SIG-M5 treated with dmso at 0.1 percent for 504 hours (cell line): ENCODE measurements at regions not wholly inside any gene's neighbourhood (a gene's known extent, or its start where the extent isn't known, plus 50 kb on each side); places are given as distances from the start of the nearest gene placed in this dataset.

ENCODE experiments used
- DNase-seq: peaks from one replicate; lab custom pipeline; 2025; ENCODE audit not compliant: unreplicated experiment; lab: John Stamatoyannopoulos, UW

- no peak for DNase-seq
Measured at GRCh38 chr16:85173981-85174751, 61.9 kb upstream of the CIBAR2 start.

DNA sequence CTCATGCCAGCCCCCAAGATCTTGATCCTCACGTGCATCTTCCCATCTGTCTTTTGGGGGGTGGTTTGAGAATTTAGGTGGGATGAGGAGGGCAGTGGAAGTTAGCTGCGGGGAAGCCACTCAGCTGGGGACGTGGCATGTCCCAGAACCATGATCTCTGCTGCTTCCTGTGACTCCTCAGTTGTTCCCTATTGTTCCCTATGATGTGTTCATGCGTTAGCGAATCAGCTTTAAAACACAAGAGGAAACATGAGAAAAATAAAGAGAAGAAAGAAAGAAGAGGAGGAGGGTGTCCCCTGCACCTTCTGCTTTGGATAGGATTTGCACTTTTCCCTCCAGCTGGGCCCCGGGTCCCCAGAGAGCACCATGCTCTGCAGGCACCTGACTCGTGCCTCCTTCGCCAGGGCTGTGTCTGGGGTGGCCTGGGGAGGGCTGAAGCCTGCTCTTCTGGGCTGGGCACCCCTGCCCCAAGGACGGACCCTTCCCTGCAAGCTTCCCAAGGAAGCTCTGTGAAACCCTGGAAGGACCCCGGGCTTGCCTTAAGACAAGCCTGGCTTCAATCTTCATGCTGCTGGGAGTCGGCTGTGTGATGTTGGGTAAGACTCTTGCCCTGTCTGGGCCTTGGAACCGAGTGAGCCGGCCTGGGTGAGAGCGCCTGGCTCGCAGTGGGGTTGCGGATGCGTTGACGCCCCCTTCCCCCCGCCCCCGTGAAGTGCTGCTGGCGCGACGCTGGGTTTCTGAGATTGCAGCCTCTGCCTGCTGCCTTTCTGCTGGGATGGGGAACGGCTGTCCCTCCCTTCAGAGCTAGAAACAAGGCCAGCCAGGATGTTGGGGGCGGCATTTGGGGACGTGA lies 62.8 kb upstream of the CIBAR2 start:
- no peak for DNase-seq

GRCh38 chr16:85175724-85176233 lies 63.5 kb upstream of the CIBAR2 start:
- no peak for DNase-seq

- no peak for DNase-seq
Measured at GRCh38 chr16:85176541-85177447, 64.5 kb upstream of the CIBAR2 start.

DNA sequence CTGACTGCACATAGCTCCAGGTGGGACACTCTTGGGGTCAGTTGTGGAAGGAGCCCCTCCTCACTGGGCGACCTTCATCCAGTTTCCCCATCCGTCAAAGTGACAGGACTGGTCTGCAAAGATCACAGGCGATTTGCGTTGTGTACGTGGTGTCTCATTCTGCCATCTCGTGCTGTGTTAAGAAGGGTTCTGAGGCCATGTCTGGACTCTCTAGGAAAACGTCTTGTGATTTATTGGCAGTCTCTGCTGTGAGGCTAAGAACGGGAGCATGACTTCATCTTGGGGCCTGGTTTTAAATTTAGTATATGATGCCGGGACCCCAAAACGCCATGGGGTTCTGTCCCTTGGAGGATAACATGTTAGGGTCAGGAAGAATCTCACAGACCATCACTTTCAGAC lies 65.2 kb upstream of the CIBAR2 start:
- DNase-seq = no peak

DNA sequence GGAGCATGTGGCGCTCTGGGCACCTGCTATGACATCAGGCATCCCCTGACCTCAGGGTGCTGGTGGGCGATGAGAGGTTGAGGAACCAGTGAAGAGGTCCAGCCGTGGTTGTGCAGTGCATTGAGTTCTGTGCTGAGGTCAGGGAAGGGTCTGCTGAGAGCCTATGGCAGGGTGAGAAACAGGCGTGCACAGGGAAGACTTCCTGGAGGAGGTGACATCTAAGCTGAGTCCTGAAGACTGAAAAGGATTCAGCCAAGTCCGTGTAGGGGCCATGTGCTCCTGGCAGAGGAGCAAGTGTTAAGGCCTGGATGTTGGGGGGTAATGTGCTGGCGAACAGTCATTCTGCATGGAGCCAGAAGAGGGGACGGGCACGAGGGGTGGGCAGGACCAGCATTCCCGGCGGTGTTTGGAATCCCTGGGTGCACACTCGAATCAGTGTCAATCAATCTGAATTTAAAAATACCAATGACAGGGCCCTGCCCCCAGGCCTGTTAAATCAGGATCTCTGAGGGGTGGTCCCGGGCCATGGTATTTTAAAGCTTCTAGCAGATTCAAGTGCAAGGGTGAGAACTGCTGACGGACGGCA lies 65.8 kb upstream of the CIBAR2 start:
- DNase-seq = no peak

DNA sequence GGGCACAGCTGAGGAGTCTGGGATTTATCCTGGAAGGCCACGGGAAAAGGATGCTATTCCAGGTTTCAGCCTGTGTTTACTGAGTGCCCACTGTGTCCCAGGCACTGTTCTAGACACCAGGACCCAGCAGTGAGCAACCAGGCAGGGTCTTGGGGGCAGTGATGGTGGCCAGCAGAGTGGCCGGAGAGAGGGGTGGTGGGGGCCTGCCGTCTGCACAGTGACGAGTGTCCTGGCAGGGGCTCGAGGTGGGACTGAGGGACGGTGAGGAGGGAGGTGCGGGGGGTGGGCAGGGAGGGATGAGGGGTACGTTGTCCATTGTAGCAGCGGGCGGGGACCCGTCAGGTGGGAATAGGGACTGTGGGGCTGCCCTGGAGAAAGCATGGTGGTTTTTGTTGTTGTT lies 66.3 kb upstream of the CIBAR2 start:
- DNase-seq = no peak

GRCh38 chr16:85179344-85180046 lies 67.2 kb upstream of the CIBAR2 start:
- DNase-seq = no peak

DNA sequence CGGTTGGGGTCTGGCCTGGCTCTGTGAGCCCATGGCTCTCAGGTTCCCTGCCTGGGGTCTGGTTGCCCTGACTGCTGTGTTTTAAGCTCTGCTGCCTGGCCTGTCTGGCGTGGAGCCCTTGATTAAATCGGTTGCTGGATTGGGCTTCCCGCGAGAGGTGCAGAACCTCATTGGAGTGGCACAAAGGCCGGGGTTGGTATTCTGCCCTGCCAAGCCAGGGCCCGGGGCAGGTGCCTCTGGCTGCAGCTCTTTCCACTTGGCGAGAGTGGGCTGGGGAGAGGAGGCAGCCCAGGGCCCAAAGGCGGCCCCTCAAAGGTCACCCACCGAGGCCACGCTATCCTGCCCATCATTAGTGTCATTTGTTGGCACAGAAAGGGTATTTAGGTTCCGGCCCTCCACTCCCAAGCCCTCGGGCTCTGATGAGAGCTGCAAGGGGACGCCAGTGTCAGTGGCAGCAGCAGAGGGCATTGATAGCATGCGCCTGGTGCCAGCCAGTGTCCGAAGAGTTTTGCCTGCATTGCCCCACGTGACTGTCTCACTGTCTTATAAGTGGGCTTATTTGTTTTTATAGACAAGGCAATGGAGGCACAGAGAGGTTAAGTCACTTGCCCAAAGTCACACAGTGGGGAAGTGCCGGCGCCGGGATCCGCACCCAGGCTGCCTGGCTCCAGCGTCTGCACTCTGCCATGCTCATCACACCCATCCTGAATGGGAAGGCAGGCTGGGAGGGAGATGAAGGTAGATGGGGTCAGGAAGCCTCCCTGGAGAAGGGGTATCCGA lies 68.0 kb upstream of the CIBAR2 start:
- DNase-seq = no peak

DNA sequence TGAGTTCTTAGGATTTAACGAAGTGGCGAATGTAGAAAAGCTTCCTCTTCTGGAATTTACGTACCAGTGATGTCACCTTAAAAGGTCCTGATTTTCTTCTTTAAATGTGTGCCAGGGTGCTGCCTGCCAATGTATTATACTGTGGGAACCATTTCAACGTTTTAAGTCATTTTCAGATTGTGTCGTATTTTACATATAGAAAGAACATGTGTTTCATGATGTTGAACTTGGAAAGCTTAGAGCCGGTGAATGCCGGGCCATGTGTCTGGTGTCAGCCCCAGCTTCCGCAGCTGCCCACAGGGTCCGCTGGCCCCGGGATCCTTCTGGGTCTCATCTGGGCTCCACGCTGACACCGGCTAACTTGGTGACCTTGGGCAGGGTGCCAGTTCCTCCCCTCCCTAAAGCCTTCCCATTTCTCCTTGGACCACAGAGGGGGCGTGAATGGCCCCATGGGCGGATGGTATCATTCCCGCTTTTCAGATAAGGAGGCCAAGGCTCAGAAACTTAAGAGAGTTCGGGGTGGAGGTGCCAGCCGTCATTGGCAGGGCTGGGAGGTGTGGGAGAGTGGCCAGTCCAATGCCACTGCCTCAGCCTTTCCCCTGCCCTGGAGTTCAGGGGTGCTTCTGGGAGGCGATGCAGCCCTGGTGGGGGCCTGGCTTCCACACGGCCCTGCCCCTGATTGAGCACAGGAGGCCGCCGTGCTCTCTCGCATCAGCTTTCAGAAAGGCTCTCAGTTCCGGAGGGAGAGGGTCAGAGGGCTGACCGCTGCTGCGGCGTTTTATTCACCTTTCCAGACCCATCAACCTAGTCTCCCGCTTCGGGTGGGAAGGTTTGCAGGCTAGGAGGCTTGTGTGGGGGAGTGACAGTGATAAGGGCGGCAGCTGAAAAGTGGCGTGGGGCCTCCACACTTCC lies 68.8 kb upstream of the CIBAR2 start:
- DNase-seq = no peak

DNA sequence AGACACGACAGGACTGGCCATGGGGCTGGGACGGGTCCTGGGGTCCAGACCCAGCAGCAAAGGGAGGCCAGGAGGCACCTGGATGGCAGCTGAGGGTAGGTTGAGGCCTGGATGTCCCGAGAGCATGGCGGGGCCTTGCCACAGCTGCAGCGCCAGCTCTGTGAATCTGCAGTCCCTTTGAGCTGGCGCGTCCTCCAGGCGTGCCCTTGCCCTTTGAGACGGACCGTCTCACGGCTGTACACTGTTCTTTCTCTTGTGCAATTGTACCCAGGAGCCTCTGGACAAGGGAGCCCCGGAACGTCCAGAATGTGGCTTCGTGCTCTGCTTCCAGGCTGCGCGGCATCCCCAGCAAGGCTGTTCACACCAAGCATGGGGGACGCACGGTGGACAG lies 69.5 kb upstream of the CIBAR2 start:
- DNase-seq = no peak

GRCh38 chr16:85182286-85182685 lies 70.0 kb upstream of the CIBAR2 start:
- DNase-seq = no peak

DNA sequence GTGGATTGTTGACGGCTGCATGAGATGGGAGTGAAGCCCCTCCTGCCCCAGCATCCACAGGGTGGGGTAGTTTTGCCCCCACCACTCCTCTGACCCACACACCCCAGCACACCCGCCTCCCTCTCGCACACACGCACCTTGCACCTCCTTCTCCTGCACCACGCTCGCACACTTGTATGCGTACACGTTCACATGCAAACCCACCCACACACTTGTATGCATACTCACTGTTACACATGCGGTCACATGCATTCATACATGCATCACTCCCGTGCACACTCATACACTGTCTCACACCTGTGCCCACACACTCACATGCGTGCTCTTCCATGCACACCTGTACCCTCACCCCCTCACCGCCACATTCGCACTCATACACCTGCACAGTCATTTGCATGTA lies 70.5 kb upstream of the CIBAR2 start:
- DNase-seq = no peak

DNA sequence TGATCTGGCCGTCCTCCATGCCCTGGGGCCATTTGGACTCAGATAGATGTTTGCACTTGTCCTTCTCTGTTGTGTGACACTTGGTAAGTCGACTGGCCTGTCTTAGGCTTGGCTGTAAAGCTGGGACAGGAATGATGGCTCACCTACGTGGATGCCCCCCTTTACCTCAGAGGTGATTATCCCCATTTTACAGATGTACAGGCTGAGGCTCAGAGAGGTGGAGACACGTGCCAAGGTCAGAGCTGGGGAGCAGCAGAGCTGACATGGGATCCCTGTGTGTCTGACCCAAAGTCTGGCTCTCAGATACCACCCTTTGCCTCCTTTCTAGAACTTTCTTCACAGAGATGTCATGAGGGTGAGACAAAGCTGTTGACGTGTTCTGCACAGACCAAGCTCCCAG lies 71.3 kb upstream of the CIBAR2 start:
- DNase-seq = no peak

DNA sequence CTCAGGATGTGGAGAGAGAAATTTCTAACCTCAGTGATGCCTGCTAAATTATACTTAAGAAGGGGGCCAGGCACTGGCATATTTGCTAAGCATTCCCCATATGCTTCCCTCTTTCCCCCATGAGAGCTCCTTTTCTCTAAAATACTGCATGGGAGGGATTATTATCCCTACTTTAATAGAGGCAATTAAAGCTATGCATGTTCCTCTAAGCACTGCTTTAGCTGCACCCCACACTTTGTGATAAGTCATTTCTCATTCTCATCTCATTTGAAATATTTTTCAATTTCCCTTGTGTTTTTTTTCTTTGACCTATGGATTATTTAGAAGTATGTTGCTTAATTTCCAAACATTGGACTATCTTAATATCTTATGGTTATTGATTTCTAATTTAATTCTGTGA lies 72.1 kb upstream of the CIBAR2 start:
- DNase-seq = no peak

- no peak for DNase-seq
Measured at GRCh38 chr16:85185303-85186100, 73.2 kb upstream of the CIBAR2 start.

- DNase-seq = no peak
Measured at GRCh38 chr16:85187002-85187401, 74.7 kb upstream of the CIBAR2 start.

- no peak for DNase-seq
Measured at GRCh38 chr16:85187447-85187846, 75.2 kb upstream of the CIBAR2 start.
